G401 (cell line): ENCODE measurements at regions not wholly inside any gene's neighbourhood (a gene's known extent, or its start where the extent isn't known, plus 50 kb on each side); places are given as distances from the start of the nearest gene placed in this dataset.
"Not testable (repeated sequence)": the region's sequence is repeated elsewhere in the genome, so short reads cannot be mapped to it uniquely, and the experiment has no call there.

ENCODE experiments used
- DNase-seq: peaks from one replicate; pipeline ENCODE4 v3.0.0-alpha.2; 2015; ENCODE audit warnings: low spot score
- in situ Hi-C: cut with HindIII; loops from 2 replicates; pipeline ENCODE4 v1.10.0; 2016; ENCODE audit warnings: low sequenced_read_pairs, mixed read lengths

DNA sequence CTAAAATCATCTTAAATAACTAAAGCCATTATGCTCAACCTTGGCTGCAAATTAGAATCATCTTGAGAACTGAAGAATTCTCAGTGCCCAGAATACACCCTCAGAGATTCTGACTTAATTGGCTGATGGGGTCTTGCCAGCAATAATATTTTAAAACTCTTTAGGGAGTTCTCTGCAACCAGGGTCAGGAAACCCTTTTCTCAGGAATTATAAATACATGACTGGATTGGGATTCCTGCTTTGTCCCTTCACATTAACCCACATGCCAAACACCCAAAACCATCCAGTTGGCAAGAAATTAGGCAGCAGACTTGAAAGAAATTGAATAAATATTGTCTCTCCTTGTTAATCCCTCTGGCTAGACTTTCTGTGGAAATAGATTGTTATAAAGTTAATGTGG lies 482.3 kb upstream of the NECTIN3 start:
- in situ Hi-C loops, result no loop called here
- DNase-seq, result no peak

DNA sequence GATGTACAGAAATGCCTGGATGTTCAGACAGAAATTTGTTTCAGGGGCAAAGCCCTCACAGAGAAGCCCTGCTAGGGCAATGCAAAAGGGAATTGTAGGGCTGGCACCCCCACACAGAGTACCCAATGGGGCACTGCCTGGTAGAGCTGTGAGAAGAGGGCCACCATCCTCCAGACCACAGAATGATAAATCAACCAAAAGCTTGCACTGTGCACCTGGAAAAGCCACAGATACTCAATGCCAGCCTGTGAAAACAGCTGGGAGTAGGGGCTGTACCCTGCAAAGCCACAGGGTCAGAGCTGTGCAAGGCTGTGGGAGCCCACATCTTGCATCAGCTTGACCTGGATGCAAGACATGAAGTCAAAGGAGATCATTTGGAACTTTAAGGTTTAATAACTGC lies 477.9 kb upstream of the NECTIN3 start:
- no peak for DNase-seq
- in situ Hi-C loops, result no loop called here

DNA sequence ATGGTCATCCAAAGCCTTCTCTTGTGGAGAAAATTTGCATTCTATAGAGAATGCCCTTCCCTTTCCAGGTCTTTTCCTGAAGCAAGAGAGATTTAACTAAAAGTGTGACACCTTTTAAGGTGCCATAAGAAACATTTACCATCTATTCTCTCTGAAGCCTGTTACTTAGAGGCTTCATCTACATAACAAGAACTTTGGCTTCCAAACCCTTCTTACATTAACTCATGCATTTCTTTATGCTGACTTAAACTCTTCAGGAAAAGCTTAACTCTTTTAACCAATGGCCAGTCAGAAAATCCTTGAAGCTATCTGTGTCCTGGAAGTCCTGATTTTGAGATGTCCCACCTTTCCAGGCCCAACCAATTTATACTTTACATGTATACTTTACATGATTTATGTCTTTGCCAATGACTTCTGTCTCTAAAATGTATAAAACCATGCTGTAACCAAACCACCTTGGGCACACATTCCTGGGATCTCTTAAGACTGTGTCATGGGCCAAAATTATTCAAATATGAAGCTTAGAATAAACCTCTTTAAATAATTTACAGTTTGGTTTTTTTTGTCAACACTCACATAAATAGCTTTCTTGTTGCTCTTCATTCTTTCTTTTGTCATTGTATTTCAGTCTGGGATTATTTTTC lies 472.6 kb upstream of the NECTIN3 start:
- in situ Hi-C loops, result no loop called here
- DNase-seq, result no peak

DNA sequence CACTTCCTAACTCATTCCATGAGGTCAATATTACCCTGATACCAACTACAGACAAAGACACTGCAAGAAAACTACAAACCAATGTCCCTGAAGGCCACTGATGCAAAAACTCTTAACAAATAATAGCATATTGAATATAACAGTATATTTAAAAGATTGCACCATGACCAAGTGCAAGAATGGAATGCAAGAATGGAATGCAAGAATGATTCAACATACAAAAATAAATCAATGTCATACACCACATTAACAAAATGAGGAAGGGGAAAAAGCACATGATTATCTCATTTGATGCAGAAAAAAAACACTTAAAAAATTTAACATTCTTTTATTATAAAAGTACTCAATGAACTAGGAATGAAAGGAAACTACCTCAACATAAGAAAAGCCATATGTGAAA lies 463.1 kb upstream of the NECTIN3 start:
- in situ Hi-C loops, result no loop called here

DNA sequence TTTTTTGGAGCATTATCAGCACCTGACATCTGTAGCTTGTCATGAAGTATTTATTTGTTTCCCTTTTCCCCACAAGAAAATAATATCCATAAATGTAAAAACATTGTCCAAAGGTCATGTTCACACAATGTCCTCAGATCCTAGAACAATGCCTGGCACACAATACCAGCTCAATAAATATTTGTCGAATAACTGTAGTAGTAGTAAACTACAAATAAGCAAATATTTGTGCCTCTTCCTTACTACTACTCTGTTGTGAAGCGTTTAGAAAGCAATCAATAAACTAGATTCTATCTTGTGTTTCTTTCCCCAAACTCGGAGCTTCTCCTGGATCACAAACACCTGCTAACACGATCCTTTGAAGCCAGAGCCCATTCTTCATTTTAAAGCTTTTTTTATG lies 459.6 kb upstream of the NECTIN3 start:
- in situ Hi-C loops, result no loop called here
- no peak for DNase-seq

More for the DNA sequence above, 463.1 kb upstream of the NECTIN3 start:
- no peak for DNase-seq

DNA sequence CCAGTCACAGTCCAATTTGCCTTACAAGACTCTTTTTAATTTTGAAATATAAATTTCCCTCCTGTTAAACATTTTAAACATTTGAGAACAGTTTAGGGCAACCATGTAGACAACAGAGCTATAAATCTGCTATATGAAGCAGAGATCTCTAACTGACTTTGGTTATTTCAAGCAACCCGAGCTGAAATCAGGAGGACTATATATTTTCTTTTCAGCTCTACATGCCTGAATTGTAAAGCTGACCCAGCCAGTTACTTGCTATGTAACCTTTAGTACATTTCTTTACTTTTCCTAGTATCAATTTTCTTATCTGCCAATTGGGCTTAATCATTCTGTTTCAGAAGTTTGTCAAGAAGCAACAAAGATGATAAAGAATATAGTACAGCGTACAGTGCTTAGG lies 457.4 kb upstream of the NECTIN3 start:
- in situ Hi-C loops, result no loop called here

DNA sequence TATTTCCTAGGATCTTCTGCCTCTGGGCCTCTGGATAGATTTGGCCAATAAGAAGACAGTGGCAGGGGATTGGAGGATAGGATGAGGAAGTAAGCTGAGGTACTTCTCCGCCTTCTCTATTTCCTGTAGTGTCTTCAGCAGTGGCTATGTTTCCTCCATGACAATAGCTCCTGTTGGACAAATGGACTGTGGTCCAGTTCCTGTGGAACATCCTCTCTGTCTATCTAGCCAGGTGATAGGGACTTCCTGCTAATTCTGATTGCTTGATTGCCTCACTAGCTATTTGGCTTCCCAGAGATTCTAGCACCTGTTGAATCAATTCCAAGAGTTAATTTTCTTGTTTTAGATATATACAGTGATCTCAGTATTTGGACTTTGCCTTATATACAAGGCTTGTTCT lies 456.2 kb upstream of the NECTIN3 start:
- DNase-seq, result no peak
- in situ Hi-C loops, result no loop called here

More for the DNA sequence above, 457.4 kb upstream of the NECTIN3 start:
- DNase-seq, result no peak

DNA sequence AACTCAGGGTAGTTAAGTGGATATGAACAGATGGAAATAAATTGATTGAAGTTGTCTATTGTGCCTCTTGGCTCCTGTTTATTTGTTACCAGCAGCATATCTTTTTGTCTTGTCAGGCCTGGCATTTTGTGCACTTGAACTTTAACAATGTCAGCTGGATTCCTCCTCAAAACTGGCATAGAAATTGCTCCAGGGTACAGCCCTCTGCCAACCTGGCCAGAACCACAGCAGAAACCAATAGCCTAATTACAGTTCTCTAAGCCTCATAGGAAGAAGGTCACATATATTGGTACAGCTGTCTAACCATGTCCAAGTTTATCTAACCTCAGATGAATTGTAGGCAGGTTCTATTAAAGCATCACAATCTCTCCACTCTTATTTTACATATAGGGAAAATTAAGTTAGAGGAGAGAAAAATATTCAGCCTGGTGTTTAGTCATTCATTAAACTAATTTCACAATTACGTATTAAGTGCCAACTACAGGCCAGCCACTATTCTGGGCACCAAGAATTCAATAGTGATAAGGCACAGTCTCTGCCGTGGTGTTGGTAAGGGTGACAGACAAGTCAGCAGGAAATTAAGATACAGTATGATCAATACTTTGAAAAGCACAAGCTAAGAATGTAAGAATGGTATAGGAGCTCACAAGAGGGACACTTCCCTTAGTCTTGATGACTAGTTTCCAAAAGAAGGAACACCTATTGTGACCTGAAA lies 452.9 kb upstream of the NECTIN3 start:
- peak; percentile 2 for DNase-seq
- in situ Hi-C loops, result no loop called here

DNA sequence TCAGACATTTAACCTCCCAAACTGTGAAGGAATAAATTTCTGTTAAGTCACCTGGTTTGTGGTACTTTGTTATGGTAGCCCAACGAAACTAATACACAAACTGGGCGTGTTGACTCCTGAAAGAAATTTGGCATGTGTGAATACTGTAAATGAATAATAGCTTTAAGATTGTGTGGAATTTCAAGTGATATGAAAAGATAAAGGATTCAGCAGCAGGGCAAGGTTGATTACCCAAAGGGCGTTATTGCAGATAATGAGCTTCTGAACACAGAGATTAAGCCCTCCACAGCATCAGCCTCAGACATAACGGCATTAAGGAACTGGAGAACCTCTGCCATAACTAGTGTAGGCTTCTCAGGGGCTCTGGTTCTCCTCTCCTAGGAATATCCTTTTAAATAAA lies 451.5 kb upstream of the NECTIN3 start:
- no peak for DNase-seq
- in situ Hi-C loops, result no loop called here

DNA sequence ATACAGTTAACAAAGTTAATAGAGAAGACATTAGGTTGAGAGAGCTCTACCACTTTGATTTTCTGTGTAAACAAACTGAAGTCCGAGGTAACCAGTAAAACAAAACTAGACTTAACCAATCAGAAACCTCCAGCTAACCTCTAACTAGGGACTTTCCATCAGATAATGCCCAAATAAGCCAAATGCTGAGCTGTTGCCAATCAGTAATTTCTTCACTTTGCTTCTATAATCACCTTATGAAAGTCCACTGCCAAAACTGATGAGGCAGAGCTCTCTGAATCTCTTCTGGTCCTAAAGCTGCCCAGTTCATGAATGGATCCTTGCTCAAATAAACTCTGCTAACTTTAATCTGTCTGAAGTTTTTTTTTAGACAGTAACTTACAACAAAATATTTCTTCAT lies 448.0 kb upstream of the NECTIN3 start:
- in situ Hi-C loops, result no loop called here
- DNase-seq, result no peak

DNA sequence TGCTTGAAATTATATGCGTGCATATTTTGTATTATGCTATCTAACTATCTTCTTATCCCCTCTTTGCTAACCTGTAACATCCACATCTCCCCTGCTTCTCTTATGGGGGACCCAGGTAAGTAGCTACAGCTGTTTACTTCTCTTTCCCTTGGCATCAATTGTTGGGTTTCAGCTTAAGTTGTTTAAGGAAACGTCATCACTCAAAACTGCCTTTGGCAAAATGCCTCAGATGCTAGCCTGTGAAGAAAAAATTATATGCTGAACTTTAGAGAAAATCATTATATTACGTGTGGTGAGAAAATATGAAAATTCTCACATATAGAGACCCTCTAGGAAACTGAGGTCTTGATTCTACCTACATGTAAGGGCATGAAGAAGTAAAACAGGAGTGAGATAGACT lies 447.0 kb upstream of the NECTIN3 start:
- no peak for DNase-seq
- in situ Hi-C loops, result no loop called here

DNA sequence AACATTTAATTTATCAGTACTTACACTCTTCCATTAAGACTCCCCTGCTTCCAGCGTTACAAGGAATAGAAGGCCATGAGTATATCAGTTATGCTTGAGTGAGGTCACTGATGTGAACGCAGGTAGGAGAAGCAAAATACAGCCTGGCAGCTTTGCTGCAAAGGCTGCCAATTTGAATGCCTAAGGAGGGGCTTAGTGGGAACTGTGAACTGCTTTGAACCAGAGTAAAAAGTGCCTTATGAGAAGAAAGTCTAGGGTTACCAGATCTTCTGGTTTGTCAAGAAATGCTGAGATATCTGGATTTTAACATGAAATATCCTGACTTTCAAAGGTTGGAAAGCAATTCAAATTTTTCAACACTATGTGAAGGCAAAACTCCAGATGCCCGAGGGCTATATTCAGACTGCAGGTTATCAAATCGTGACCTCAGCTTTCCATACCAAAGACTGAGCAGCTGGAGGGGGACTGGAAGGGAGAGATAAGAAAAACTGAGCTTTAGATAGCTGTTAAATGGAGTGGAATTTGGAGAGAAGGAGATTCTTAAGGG lies 446.3 kb upstream of the NECTIN3 start:
- in situ Hi-C loops, result no loop called here
- no peak for DNase-seq

DNA sequence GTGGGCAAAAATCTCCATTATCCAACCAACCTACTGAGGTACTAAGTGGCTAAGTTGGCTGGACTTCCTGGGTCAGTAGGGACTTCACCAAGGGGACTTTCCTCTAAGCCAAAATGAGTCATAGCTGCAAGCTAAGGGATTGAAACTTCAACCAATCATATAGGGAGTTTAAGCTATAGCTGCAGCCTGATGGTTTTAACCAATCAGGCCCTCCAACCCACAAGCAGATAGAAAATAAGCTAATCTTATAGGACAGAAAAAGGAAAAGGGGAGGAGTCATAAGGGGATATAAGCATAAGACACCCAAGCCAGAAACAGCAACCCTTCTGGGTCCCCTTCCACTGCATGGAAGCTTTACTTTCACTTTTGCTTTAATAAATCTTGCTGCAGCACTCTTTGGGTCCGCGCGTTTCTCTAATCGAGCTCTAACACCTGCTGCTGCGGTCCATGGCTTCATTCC lies 444.9 kb upstream of the NECTIN3 start:
- DNase-seq, in situ Hi-C loops: not testable (repeated sequence)

DNA sequence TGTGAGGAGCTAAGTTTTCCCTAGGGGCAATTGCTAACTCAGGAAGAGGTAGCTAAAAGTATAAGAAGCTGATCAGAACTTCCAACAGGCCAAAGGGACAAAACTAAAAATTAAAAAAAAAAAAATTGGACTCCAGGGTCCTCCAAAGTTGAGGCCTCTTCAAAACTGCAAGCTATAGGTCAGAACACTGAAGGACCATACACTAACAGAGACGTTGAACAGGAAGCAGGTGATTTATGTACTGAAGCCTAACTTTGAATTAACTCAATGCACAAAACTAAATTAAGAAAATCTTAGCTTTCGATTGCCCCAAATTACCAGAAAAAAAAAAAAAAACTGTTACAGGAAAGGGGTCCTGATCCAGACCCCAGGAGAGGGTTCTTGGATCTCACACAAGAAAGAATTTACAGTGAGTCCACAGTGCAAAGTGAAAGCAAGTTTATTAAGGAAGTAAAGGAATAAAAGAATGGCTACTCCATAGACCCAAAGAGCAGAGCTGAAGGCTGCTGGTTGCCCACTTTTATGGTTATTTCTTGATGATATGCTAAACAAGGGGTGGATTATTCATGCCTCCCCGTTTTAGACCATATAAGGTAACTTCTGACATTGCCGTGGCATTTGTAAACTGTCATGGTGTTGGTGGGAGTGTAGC lies 442.8 kb upstream of the NECTIN3 start:
- in situ Hi-C loops, result no loop called here
- DNase-seq, result no peak

DNA sequence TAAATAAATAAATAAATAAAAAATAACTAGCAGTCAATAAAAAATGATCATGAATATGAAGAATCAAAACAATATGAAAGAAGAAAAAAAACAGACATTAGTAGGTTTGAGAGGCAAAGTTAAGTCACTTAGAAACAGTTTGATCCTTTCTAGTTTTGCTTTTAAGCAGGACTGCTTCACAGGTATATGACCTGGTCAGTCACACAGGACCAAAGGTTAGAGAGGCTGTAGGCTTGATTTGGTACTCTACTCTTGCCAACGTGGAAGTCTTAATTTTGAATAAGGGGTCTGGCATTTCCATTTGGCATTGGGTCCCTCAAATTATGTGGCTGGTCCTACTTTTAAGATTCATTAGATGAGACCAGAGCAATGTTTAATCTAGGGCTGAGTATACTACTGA lies 441.7 kb upstream of the NECTIN3 start:
- in situ Hi-C loops, result no loop called here
- no peak for DNase-seq

DNA sequence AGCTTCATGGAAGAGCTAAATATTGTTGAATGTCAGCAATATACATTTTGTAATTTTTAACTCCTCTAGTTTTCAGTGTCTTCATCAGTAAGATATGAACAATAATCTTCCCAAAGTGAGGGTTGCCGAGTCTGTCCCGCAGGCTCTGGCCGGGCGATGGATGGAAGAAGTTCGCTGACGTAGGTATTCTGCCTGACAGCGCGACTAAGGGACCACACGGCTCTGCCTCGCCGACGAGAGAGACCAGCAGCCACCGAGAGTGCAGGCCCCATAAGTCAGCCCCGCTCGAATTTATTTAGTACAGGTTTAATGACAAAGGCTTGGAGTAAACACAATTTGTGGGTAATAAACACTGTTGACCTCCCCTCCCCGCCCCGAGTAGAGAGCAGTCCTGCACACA lies 427.4 kb upstream of the NECTIN3 start:
- DNase-seq, result no peak
- in situ Hi-C loops, result no loop called here

DNA sequence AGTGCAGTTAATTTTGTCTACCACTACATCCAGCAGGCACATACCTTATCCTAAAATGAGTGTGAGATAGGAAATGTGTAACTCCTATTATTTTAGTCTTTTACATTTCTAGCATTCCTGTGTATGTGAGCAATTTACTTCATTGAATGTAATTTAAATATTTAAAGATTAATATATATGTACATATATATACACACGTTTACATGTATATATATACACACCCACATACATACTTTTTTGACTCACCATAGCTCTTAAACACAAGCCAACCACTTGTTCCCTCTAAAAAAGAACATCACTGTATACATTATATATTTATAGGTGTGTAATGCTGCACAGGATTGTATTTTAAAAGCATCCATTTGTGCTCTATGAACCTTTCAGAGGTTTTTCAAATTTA lies 425.6 kb upstream of the NECTIN3 start:
- DNase-seq, result no peak
- in situ Hi-C loops, result no loop called here

DNA sequence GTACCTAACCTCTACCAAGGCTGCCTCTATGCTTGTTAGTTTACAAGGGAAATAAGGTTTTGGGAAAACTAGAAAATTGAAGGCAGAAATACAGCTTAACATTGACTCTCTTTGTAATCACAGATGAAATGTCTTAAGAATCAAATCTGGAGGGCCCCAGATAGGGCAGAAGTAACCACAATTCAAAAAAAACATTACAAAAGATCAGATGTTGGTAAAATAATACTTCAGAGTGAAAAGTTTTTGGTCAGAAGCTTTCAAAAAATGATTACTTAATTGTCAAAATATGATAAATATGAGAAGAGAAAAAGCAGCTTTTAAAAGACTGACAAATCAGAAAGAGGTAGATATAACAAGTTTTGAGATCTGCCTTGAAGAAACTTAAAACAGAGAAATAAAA lies 425.1 kb upstream of the NECTIN3 start:
- no peak for DNase-seq
- in situ Hi-C loops, result no loop called here

DNA sequence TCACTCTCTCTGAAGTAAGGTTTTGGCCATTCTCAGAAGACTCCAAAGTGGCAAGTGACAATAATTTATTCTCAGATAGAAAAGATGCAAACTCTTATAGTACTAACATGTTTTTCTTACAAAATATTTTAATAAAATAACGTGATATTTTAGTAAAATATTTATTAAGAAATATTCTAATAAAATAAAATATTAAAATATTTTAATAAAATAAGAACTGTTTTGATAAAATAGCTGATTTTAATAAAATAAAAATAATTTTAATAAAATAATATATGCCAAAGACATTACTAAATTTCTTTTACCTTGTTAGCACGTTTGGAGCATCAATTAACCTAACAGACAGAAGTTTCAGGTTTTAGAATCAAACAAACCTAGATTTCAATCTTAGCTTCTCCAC lies 424.0 kb upstream of the NECTIN3 start:
- in situ Hi-C loops, result no loop called here
- no peak for DNase-seq

DNA sequence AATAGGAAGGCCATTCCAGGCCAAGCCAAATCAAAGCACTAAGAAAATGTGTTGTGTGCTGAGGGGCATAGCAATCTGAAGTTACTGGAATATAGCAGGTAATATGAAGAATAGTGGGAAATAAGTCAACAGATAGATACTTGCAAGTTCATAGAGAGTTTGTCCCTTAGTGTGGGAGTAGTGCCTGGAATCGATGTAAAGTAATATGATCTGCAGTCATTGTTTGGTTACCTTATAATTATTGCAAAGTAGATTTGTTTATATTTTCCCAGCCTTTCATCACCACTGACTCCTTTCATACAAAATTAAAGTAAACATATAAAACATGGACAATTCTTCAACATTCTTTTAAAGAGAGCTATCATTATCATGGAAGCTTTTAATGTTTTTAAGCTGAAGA lies 420.9 kb upstream of the NECTIN3 start:
- DNase-seq, result no peak
- in situ Hi-C loops, result no loop called here
